ENCODE measurements at regions not wholly inside any gene's neighbourhood (a gene's known extent, or its start where the extent isn't known, plus 50 kb on each side); places are given as distances from the start of the nearest gene placed in this dataset.
A peak's percentile ranks its signal among the peaks of the same experiment; 100 is the strongest.

- Histone ChIP-seq H2AK9ac (replicated peaks; ENCODE audit: low read depth, low read length, poor library complexity) (peak overlapping the region; percentile 37), H4K8ac (ENCODE audit: low read depth in 2 of 2, low read length in 2 of 2) (peak overlapping the region in 1 of 2 experiments; percentile 39; a peak in 1 of 4 replicates), H3K18ac (ENCODE audit: low read depth, low read length) (no peak overlapping the region), H3K79me1 (ENCODE audit: low read depth in 1 of 2, low read length in 2 of 2) (no peaks in the 10 kb centered on the region), H3K56ac (ENCODE audit: extremely low read depth, insufficient read depth, low read length) (no peak overlapping the region), H2BK120ac (ENCODE audit: low read depth, low read length) (no peak overlapping the region), H2BK20ac (ENCODE audit: low read depth, low read length) (no peak overlapping the region), H3K4me1 (ENCODE audit: control insufficient read depth, insufficient read depth, low read length) (no peaks in the 10 kb centered on the region), H3K9me1 (ENCODE audit: insufficient read depth, low read length) (no peaks in the 10 kb centered on the region), H3K36me3 (ENCODE audit: control insufficient read depth, insufficient read depth, low read length) (no peaks in the 10 kb centered on the region), H3K4me3 (ENCODE audit: insufficient read depth, low read depth, low read length) (no peak overlapping the region), H3K9me3 (ENCODE audit: control insufficient read depth, insufficient read depth, low read length) (no peaks in the 10 kb centered on the region), H3K23ac (ENCODE audit: low read depth, low read length) (no peak overlapping the region), H4K20me1 (ENCODE audit: insufficient read depth, low read length) (no peaks in the 10 kb centered on the region), H3K14ac (replicated peaks; ENCODE audit: low read depth, low read length) (no peak overlapping the region), H2BK15ac (ENCODE audit: low read depth, low read length) (no peak overlapping the region), H2BK5ac (ENCODE audit: low read depth, low read length, poor library complexity, severe bottlenecking) (no peak overlapping the region), H4K5ac (ENCODE audit: low read depth, low read length) (no peak overlapping the region), H3K9ac (ENCODE audit: low read depth, low read length) (no peak overlapping the region), H3K4me2 (ENCODE audit: low read depth, low read length) (no peak overlapping the region), H3K4ac (ENCODE audit: low read depth, low read length) (no peak overlapping the region), H3K27me3 (ENCODE audit: control insufficient read depth, insufficient read depth, low read length) (no peaks in the 10 kb centered on the region; the same call in 1 of the 2 replicates), H2AFZ (replicated peaks; ENCODE audit: low read length, poor library complexity) (peak overlapping the region; percentile 66), H3K27ac (ENCODE audit: insufficient read depth, low read length) (no peak overlapping the region; the same call in 1 of the 2 replicates), H4K91ac (ENCODE audit: insufficient read depth, low read depth, low read length) (no peak overlapping the region; the same call in 1 of the 2 replicates), H2AK5ac (ENCODE audit: low read depth, low read length) (peak overlapping the region; percentile 57; the same call in 1 of the 2 replicates)
- no TSS peak for BruUV-seq (replicated peaks)
- CTCF ChIA-PET, result no interaction called here
- intact Hi-C loops (cut with micrococcal nuclease) (no loop called here), dilution Hi-C loops (cut with HindIII; ENCODE audit: low sequenced_read_pairs, unreplicated experiment) (no loop called here), in situ Hi-C loops (cut with MboI; ENCODE audit: low sequenced_read_pairs) (no loop called here)
- POLR2A ChIA-PET (ENCODE audit: unreplicated experiment), result no interaction called here
- ATAC-seq (ENCODE audit: low read depth) (peak; percentile 48; the same call in 1 of the 2 replicates), DNase-seq (peak; percentile 41)
- TF ChIP-seq MAZ (IDR thresholded peaks at IDR 0.05; ENCODE audit: borderline replicate concordance, low read depth, low read length) (no peak), BHLHE40 (IDR thresholded peaks at IDR 0.05; ENCODE audit: low read depth, low read length) (no peak), NFE2L2 (IDR thresholded peaks at IDR 0.05; ENCODE audit: low read depth, low read length) (no peak), ELK1 (IDR thresholded peaks at IDR 0.05; ENCODE audit: borderline replicate concordance, low read depth, low read length) (no peak), MXI1 (IDR thresholded peaks at IDR 0.05; ENCODE audit: borderline replicate concordance, low read depth, low read length) (no peak), MAFK (IDR thresholded peaks at IDR 0.05; ENCODE audit: low read depth, low read length) (no peak), CTCF (conservative IDR thresholded peaks at IDR 0.05; ENCODE audit: low read depth, low read length) (no peak), CHD1 (IDR thresholded peaks at IDR 0.05; ENCODE audit: low read depth, low read length) (no peak), RAD21 (IDR thresholded peaks at IDR 0.05; ENCODE audit: low read length) (no peak), USF2 (IDR thresholded peaks at IDR 0.05; ENCODE audit: low read depth, low read length) (no peak), FOS (IDR thresholded peaks at IDR 0.05; ENCODE audit: low read depth, low read length) (no peak), RFX5 (IDR thresholded peaks at IDR 0.05; ENCODE audit: low read depth, low read length) (no peak), RCOR1 (IDR thresholded peaks at IDR 0.05; ENCODE audit: insufficient replicate concordance, low read length) (no peak), SMC3 (IDR thresholded peaks at IDR 0.05; ENCODE audit: low read depth, low read length) (no peak)
- 70% methylated on average over 8 of the region's 20 CpGs; no CpG with 5 or more reads in 1 of the 2 experiments for WGBS, 2 experiments (ENCODE audit: extremely low coverage in 2 of 2, insufficient read length in 1 of 2)
Observed at GRCh38 chr22:47281126-47282106, 519.0 kb downstream of the TBC1D22A start.

Measured in IMR-90 (cell line).